DMS114 treated with DMSO at 0.1 percent for 48 hours (cell line): ENCODE measurements at regions not wholly inside any gene's neighbourhood (a gene's known extent, or its start where the extent isn't known, plus 50 kb on each side); places are given as distances from the start of the nearest gene placed in this dataset.
"Not testable (repeated sequence)": the region's sequence is repeated elsewhere in the genome, so short reads cannot be mapped to it uniquely, and the experiment has no call there.

Experiments
- DNase-seq: peaks from one replicate; lab custom pipeline; 2025; ENCODE audit not compliant: unreplicated experiment; lab: John Stamatoyannopoulos, UW

DNA sequence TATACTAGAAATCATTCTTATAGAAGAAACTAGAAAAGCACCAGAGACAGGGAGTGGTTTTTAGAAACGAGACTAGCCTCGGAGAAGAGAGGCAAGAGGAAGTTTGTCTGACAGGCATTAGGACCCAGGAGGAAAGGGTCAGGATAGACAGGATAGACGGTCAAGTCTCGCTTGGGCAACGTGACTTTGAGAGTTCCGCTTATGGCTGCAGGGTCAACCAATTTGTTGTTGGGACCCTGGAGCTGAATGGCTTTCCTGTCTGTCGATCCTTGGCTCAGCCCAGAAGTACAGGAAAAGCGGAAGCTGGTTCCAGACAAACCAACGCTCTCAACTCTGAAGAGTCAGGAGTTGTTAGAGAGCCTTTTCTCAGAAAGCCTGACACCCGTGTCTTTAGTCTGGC lies 191.2 kb downstream of the FZD1 start:
- no peak for DNase-seq

DNA sequence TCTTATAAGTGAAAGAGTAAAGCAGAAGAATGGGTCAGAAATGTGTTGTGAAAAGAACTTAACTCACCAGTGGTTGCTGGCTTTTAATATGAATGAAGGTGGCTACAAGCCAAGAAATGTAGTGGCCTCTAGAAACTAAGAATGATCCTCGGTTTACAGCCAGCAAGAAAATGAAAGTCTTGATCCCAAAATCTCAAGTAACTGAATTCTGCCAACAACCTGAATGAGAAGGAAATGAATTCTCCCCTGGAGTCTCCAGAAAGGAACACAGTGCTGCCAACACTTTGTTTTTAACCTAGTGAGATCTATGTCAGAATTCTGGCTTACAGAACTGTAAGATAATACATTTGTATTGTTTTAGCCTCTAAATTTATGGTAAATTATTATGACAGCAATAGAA lies 193.0 kb downstream of the FZD1 start:
- no peak for DNase-seq

GRCh38 chr7:91459539-91459938 lies 195.3 kb downstream of the FZD1 start:
- DNase-seq, result no peak

- no peak for DNase-seq
Observed at GRCh38 chr7:91462316-91462715, 198.1 kb downstream of the FZD1 start.

DNA sequence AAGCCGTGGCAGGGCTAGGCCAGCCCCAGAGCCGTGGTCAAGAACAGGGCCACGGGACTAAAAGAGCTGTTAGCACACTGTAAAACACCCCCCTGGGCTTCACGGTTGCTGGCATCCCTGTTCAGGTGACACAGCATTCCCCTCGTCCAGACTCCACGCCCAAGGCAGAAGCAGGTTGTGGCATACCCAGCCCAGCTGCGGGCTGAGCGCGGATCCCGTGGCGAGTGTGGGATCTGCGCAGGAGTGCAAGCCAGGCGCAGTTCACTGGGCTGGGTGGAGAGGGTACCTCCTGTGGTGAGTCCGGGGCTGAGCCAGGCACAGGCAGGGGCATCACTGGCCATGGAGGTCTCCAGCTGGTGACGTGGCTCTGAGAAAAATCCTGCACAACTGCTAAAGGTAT lies 199.1 kb downstream of the FZD1 start:
- DNase-seq, result no peak

DNA sequence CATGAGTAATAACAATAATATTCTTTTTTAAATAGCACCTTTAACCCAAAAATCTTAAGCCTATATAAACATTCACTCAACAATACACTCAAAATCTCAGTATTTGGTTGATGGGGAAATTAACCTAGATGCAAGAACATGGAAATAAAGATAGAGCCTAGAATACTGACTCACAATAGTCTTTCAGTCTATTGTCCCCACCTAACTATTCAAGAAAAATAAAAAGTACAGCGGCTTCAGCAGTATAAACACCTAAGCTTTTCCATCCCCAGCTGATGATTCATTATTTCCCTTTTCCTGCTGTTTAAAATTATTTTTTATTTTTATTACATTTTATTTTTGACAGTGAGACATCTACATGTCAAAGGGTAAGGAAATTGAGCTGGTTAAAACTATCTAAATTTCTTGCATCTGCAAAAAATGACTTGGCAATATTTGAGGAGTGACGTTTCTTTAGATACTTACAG lies 201.4 kb downstream of the FZD1 start:
- no peak for DNase-seq

DNA sequence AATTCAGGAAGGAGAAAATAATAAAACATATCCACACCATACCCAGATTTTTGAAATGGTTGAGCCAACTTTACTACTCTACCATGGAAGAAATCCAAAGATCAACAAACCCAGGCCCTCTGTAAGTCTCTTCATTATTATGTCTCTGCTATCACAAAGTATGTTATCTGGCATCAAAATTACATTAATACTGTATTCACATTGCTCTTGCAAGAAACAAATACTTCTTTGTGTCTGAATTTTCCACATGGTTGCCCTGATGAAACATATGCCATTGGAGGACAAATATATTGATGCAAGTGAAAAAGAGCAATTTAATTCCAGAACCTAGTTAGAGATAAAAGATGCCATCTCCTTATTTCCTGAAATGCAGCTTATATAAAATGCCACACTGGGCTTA lies 204.0 kb downstream of the FZD1 start:
- no peak for DNase-seq

- no peak for DNase-seq
Observed at GRCh38 chr7:91473619-91474018, 209.4 kb downstream of the FZD1 start.

DNA sequence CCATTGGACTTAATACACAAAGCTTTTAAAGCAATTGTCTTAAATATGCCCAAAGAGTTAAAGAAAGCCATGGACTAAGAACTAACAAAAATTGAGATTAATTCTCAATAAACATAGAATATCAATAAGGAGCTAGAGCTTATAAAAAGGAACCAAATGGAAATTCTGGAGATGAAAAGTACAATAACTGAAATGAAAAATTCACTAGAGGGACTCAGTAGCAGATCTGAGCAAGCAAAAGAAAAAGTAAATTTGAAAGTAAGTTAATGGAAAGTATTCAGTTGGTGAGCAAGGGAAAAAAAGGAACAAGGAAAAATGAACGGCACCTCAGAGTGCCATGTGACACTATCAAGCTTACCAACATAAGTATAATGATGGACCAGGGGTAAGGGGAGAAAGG lies 209.8 kb downstream of the FZD1 start:
- DNase-seq, result no peak

- DNase-seq, result not testable (repeated sequence)
Observed at GRCh38 chr7:91480470-91480869, 216.2 kb downstream of the FZD1 start.

- DNase-seq, result no peak
Observed at GRCh38 chr7:91491868-91492267, 227.6 kb downstream of the FZD1 start.

DNA sequence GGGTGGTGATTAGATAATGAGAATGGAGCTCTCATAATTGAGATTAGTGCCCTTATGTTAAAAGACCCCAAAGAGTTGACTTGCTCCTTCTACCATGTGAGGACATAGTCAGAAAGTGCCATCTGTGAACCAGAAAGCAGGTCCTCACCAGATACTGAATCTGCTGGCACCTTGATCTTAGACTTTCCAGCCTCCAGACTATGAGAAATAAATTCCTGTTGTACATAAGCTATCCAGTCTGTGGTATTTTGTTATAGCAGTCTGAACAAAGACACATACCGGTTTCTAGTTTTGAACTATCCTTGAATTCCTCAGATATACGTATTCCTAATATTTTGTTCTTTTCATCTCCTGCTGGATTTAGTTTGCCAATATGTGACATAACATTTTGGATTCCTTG lies 228.1 kb downstream of the FZD1 start:
- DNase-seq, result no peak

GRCh38 chr7:91492773-91493172 lies 228.5 kb downstream of the FZD1 start:
- no peak for DNase-seq

- no peak for DNase-seq
Observed at GRCh38 chr7:91494450-91494849, 230.2 kb downstream of the FZD1 start.

GRCh38 chr7:91496251-91496820 lies 232.1 kb downstream of the FZD1 start:
- no peak for DNase-seq

DNA sequence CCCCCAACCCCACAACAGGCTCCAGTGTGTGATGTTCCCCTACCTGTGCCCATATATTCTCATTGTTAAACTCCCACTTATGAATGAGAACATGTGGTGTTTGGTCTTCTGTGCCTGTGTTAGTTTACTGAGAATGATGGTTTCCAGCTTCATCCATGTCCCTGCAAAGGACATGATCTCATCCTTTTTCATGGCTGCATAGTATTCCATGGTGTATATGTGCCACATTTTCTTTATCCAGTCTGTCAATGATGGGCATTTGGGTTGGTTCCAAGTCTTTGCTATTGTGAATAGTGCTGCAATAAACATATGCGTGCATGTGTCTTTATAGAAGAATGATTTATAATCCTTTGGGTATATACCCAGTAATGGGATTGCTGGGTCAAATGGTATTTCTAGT lies 233.0 kb downstream of the FZD1 start:
- not testable (repeated sequence) for DNase-seq

DNA sequence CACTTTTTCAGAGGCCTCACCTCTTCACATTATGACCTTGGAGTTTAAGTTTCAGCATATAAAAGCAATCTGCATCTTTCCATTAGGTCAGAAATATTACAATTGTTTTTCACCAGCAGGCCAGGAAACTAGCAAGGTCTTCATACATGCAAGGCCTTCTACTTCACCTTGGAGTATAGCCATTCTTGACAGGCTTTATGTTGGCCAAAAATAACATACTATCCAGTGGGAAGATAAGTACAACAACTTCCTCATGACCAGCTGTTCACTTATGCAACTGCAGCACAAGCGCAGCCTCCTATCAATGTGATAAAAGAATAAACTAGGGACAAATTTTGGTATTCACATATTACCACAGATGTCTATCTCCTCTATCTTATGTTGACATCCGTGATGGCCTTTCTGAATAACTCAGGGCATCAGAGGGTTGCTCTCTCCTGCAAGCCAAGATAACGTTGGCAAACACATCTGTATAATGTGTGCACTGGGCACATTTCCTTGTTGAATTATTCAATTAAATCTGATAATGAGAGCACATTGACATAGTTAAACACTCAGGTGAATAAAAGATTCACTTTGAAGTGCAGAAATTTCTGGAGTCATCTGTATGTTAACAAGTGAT lies 239.8 kb downstream of the FZD1 start:
- DNase-seq, result no peak

GRCh38 chr7:91504919-91505318 lies 240.7 kb downstream of the FZD1 start:
- DNase-seq, result no peak

GRCh38 chr7:91506966-91507365 lies 242.7 kb downstream of the FZD1 start:
- DNase-seq, result not testable (repeated sequence)

DNA sequence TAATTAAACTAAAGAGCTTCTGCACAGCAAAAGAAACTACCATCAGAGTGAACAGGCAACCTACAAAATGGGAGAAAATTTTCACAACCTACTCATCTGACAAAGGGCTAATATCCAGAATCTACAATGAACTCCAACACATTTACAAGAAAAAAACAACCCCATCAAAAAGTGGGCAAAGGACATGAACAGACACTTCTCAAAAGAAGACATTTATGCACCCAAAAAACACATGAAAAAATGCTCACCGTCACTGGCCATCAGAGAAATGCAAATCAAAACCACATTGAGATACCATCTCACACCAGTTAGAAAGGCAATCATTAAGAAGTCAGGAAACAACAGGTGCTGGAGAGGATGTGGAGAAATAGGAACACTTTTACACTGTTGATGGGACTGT lies 247.6 kb downstream of the FZD1 start:
- DNase-seq, result not testable (repeated sequence)

DNA sequence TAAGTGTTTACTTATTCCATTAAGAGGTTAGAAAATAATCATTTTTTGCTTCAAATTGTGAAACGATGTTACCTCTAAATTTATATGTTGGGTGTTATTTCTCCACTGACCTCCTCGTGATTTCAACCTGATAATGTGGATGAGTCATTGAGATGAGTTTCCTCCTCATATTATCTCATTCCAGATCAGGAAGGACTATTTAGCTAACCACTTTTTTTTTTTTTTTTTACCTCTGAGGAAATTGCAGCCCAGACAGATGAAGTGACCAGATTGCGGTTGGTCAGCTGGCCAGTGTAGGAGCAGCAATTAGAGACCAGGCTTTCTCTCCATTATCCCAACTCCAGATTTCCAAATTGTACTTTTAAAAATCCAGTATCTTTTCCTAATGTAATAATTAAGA lies 248.7 kb downstream of the FZD1 start:
- no peak for DNase-seq

GRCh38 chr7:91514591-91514990 lies 250.4 kb downstream of the FZD1 start:
- DNase-seq, result no peak

- no peak for DNase-seq
Observed at GRCh38 chr7:91515961-91516360, 251.7 kb downstream of the FZD1 start.
